ENCODE measurements at regions not wholly inside any gene's neighbourhood (a gene's known extent, or its start where the extent isn't known, plus 50 kb on each side); places are given as distances from the start of the nearest gene placed in this dataset.

- no peak overlapping the region for H3K4me3 ChIP-seq (ENCODE audit: low read depth, low read length)
- DNase-seq (ENCODE audit: low read depth): no peak
- TF ChIP-seq CTCF (IDR thresholded peaks at IDR 0.05; ENCODE audit: insufficient read depth, low read depth, low read length, missing control alignments): no peak
These were observed 634.0 kb upstream of the FSHR start for GRCh38 chr2:49788300-49788699.

- no peak for DNase-seq (ENCODE audit: low read depth)
- no peak overlapping the region for H3K4me3 ChIP-seq (ENCODE audit: low read depth, low read length)
- TF ChIP-seq CTCF (IDR thresholded peaks at IDR 0.05; ENCODE audit: insufficient read depth, low read depth, low read length, missing control alignments): no peak
These were observed 626.6 kb upstream of the FSHR start for GRCh38 chr2:49780949-49781348.

GRCh38 chr2:49772299-49772970, 618.1 kb upstream of the FSHR start:
- TF ChIP-seq CTCF (IDR thresholded peaks at IDR 0.05; ENCODE audit: insufficient read depth, low read depth, low read length, missing control alignments): no peak
- DNase-seq (ENCODE audit: low read depth): no peak
- H3K4me3 ChIP-seq (ENCODE audit: low read depth, low read length): no peak overlapping the region

GRCh38 chr2:49770919-49771318, 616.6 kb upstream of the FSHR start:
- peak; percentile 54 for DNase-seq (ENCODE audit: low read depth)
- peak; percentile 50 for TF ChIP-seq CTCF (IDR thresholded peaks at IDR 0.05; ENCODE audit: insufficient read depth, low read depth, low read length, missing control alignments)
- no peak overlapping the region for H3K4me3 ChIP-seq (ENCODE audit: low read depth, low read length)

- no peak overlapping the region for H3K4me3 ChIP-seq (ENCODE audit: low read depth, low read length)
- no peak for DNase-seq (ENCODE audit: low read depth)
These were observed 613.0 kb upstream of the FSHR start for GRCh38 chr2:49767316-49767715.

GRCh38 chr2:49755777-49756176, 601.5 kb upstream of the FSHR start:
- no peak for TF ChIP-seq CTCF (IDR thresholded peaks at IDR 0.05; ENCODE audit: insufficient read depth, low read depth, low read length, missing control alignments)
- no peak for DNase-seq (ENCODE audit: low read depth)
- no peak overlapping the region for H3K4me3 ChIP-seq (ENCODE audit: low read depth, low read length)

More at GRCh38 chr2:49767316-49767715, 613.0 kb upstream of the FSHR start:
- TF ChIP-seq CTCF (IDR thresholded peaks at IDR 0.05; ENCODE audit: insufficient read depth, low read depth, low read length, missing control alignments): no peak

- no peak for DNase-seq (ENCODE audit: low read depth)
- TF ChIP-seq CTCF (IDR thresholded peaks at IDR 0.05; ENCODE audit: insufficient read depth, low read depth, low read length, missing control alignments): no peak
- no peak overlapping the region for H3K4me3 ChIP-seq (ENCODE audit: low read depth, low read length)
These were observed 600.1 kb upstream of the FSHR start for GRCh38 chr2:49754381-49754780.
